H1 (cell line): ENCODE measurements at regions not wholly inside any gene's neighbourhood (a gene's known extent, or its start where the extent isn't known, plus 50 kb on each side); places are given as distances from the start of the nearest gene placed in this dataset.

ENCODE experiments used
- CHD7 ChIP-seq: fragments of 300-600 bp; sonication (generic); IDR thresholded peaks from 2 replicates; pipeline ENCODE4 v1.7.1; 2012; ENCODE audit warnings: low read length, moderate library complexity, mild to moderate bottlenecking, inconsistent platforms; ENCODE audit not compliant: insufficient replicate concordance
- CTCF ChIP-seq, 3 experiments: IDR thresholded peaks; 1 replicate in 2 of 3; 2 replicates in 1 of 3; pipeline versions ENCODE4 v1.5.1 to v1.6.1; 2011; ENCODE audit warnings: low read length in 3 of 3, mild to moderate bottlenecking in 3 of 3, inconsistent platforms in 2 of 3, low read depth in 1 of 3, moderate library complexity in 1 of 3; ENCODE audit not compliant: insufficient read depth in 1 of 3; ENCODE audit errors: control extremely low read depth in 1 of 3
- EP300 ChIP-seq, 2 experiments: IDR thresholded peaks; 1 replicate in 1 of 2; 2 replicates in 1 of 2; pipeline ENCODE4 v1.6.1; 2011 to 2012; ENCODE audit warnings: low read depth in 2 of 2, low read length in 2 of 2, mild to moderate bottlenecking in 2 of 2, borderline replicate concordance in 1 of 2, inconsistent platforms in 1 of 2, moderate library complexity in 1 of 2
- NRF1 ChIP-seq: IDR thresholded peaks from 2 replicates; pipeline ENCODE4 v1.6.1; 2011; ENCODE audit warnings: mild to moderate bottlenecking, low read depth, low read length, improper control_type of control experiment

GRCh38 chr4:129598582-129598981 is 502.6 kb downstream of the C4orf33 start (continued):
- TF ChIP-seq CTCF (IDR thresholded peaks at IDR 0.05; ENCODE audit: control extremely low read depth in 1 of 3, insufficient read depth in 1 of 3, low read depth in 1 of 3, low read length in 3 of 3): no peak
- TF ChIP-seq NRF1: no peak
- TF ChIP-seq CHD7: no peak
- TF ChIP-seq EP300 (IDR thresholded peaks at IDR 0.05; ENCODE audit: borderline replicate concordance in 1 of 2, low read depth in 2 of 2, low read length in 2 of 2): no peak
- TF ChIP-seq, all 59 proteins: peak for 0
